Lower leg skin (tissue), 4 donors: ENCODE measurements at regions not wholly inside any gene's neighbourhood (a gene's known extent, or its start where the extent isn't known, plus 50 kb on each side); places are given as distances from the start of the nearest gene placed in this dataset.
"Not testable (repeated sequence)": the region's sequence is repeated elsewhere in the genome, so short reads cannot be mapped to it uniquely, and the experiment has no call there.

Experiments
- DNase-seq, 2 donors: peaks; one replicate each; pipeline ENCODE4 v3.0.0-alpha.2; 2019; ENCODE audit warnings: low spot score in 2 of 2
- H3K4me3 ChIP-seq: fragments of 200-600 bp; sonication (generic); 2 replicates; pipeline ENCODE4 v1.5.1; 2017; ENCODE audit warnings: mild to moderate bottlenecking, low read depth; ENCODE audit not compliant: poor library complexity, severe bottlenecking
- POLR2A ChIP-seq, 2 donors: fragments of 450-650 bp; IDR thresholded peaks; one replicate each; pipeline ENCODE4 v1.6.1; 2016 to 2017; ENCODE audit warnings: antibody characterized with exemption in 2 of 2, mild to moderate bottlenecking in 1 of 2, moderate library complexity in 1 of 2
- WGBS, 2 donors: methylation state at CpG; one replicate each; pipeline ENCODE4 v1.1.5; 2018; 5-methylcytosine and 5-hydroxymethylcytosine counted together
- intact Hi-C: fragments of 100-400 bp; cut with DNase I; formaldehyde crosslinking; loops from one replicate; pipeline ENCODE4 v1.15.0; 2023; ENCODE audit warnings: low total_unique reads
- TF ChIP-seq, protein P1 (sequence below), 3 donors: fragments of 450-650 bp; IDR thresholded peaks; one replicate each; pipeline ENCODE4 v1.5.1; 2016; ENCODE audit warnings: antibody characterized with exemption in 3 of 3, mild to moderate bottlenecking in 3 of 3, moderate library complexity in 2 of 3

DNA sequence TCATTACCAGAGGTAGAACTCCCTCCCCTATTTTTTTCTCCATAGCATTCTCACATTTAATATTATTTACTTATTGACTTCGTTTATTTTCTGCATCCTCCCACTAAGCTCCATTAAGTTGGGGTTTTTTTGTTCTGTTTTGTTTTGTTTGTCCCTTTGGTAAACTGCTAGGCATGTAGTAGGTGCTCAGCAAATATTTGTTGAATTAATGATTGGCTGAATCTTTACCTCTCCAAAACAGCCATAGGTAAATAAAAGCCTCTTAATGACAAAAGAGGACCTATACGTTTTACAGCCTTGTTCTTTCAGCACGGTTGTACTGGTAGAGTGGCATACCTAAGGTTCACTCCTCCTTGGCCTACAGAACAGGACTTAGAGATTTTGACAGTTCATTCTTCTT, 52.0 kb downstream of the PRORP start:
- WGBS, 2 donors: 90% methylated on average over 3 of the region's 3 CpGs
- H3K4me3 ChIP-seq: no peak overlapping the region
- no peak for DNase-seq
- TF ChIP-seq, protein P1, sequence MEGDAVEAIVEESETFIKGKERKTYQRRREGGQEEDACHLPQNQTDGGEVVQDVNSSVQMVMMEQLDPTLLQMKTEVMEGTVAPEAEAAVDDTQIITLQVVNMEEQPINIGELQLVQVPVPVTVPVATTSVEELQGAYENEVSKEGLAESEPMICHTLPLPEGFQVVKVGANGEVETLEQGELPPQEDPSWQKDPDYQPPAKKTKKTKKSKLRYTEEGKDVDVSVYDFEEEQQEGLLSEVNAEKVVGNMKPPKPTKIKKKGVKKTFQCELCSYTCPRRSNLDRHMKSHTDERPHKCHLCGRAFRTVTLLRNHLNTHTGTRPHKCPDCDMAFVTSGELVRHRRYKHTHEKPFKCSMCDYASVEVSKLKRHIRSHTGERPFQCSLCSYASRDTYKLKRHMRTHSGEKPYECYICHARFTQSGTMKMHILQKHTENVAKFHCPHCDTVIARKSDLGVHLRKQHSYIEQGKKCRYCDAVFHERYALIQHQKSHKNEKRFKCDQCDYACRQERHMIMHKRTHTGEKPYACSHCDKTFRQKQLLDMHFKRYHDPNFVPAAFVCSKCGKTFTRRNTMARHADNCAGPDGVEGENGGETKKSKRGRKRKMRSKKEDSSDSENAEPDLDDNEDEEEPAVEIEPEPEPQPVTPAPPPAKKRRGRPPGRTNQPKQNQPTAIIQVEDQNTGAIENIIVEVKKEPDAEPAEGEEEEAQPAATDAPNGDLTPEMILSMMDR (IDR thresholded peaks at IDR 0.05): no peak
- intact Hi-C loops: no loop called here

DNA sequence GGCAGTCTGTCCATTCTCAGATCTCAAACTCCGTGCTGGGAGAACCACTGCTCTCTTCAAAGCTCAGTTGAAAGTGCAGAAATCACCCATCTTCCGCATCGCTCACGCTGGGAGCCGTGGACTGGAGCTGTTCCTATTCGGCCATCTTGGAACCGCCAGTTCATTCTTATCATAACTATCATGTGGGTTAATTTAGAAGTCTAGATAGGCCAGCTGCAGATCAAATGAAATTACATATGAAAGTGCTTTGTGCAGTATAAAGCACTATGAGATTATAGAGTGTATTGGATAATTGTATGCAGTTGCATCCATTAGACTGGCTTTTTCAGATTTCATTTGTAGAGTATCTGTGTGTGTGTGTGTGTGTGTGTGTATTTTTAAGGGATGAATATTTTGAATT, 57.8 kb downstream of the PRORP start:
- H3K4me3 ChIP-seq: no peak overlapping the region
- TF ChIP-seq, protein P1 (IDR thresholded peaks at IDR 0.05): no peak
- TF ChIP-seq POLR2A (IDR thresholded peaks at IDR 0.05): no peak
- intact Hi-C loops: no loop called here
- WGBS, 2 donors: 82 to 93% methylated on average over 7 of the region's 7 CpGs
- no peak for DNase-seq

DNA sequence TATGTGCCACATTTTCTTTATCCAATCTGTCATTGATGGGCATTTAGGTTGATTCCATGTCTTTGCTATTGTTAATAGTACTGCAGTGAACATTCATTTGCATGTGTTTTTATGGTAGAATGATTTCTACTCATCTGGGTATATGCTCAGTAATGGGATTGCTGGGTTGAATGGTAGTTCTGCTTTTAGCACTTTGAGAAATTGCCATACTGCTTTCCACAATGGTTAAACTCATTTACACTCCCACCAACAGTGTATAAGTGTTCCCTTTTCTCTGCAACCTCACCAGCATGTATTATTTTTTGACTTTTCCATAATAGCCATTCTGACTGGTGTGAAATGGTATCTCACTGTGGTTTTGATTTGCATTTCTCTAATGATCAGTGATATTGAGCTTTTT, 62.5 kb downstream of the PRORP start:
- H3K4me3 ChIP-seq, intact Hi-C loops, DNase-seq: not testable (repeated sequence)

DNA sequence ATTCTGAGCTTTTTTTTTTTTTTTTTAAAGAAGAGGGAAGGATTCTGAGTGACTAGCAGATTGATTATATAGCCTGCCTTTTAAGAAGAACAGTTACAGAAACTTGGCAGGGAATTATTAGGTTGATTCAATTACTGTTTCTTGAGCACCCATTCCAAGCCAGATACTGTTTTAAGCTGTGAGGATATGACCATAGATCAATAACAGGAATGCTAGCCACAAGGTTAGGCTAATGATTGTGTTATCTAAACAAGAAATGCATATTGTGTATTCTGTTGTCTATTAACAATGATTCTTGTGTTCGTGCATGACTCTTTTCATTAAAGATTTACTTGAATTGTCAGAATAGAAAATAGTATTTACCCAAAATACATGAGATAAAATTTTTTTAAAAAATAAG, 67.1 kb downstream of the PRORP start:
- 90 to 96% methylated on average over 1 of the region's 1 CpG for WGBS, 2 donors
- DNase-seq: no peak
- no peak overlapping the region for H3K4me3 ChIP-seq
- intact Hi-C loops: no loop called here
- TF ChIP-seq, protein P1 (IDR thresholded peaks at IDR 0.05): no peak
- TF ChIP-seq POLR2A (IDR thresholded peaks at IDR 0.05): no peak

DNA sequence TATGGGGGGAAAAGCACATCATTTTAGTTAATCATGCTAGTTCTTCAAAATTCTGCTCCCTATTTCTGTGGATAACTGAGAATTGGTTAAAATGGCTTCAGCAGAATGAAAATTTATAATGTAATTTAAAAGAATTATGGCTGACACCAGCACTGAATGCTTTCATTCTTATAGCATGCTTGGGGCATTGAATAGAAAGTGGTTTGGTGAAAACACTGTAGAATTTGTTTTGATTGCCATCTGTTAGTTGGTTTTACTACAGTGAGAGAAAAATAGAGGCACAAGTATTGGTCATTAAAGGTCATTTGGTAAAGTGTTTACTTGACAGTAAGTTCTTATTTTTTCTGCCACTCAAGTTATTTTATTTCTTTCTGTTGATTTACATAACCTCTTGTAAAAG, 70.8 kb downstream of the PRORP start:
- TF ChIP-seq, protein P1 (IDR thresholded peaks at IDR 0.05): no peak
- TF ChIP-seq POLR2A (IDR thresholded peaks at IDR 0.05): no peak
- intact Hi-C loops: no loop called here

DNA sequence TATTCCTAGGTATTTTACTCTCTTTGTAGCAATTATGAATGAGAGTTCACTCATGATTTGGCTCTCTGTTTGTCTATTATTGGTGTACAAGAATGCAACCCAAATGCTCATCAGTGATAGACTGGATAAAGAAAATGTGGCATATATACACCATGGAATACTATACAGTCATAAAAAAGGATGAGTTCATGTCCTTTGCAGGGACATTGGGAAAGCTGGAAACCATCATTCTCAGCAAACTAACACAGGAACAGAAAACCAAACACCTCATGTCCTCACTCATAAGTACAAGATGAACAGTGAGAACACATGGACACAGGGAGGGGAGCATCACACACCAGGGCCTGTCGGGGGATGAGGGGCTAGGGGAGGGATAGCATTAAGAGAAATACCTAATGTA, 71.8 kb downstream of the PRORP start:
- H3K4me3 ChIP-seq, DNase-seq, intact Hi-C loops: not testable (repeated sequence)
- WGBS, 2 donors: 95 to 100% methylated on average over 1 of the region's 1 CpG

More for the DNA sequence above, 70.8 kb downstream of the PRORP start:
- no peak overlapping the region for H3K4me3 ChIP-seq
- DNase-seq: no peak

DNA sequence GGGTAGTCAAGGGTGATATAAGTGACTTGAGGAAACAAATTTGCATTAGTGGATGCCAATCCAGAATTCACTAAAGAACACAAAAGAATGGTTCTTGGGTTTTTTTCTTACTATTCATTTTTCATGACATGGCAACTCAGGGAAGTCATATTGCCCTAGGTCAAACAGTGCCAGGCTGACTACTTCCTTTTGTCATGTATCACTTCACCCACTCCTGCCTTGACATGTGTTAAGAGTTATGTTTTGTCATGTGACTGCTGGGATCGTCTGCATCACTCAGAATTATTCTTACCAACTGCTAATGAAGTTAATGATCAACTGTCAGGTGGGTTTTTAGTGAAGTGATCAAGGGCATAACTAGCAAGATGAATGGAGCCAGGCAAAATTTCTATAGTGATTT, 74.2 kb downstream of the PRORP start:
- WGBS, 2 donors: 0% methylated on average over 1 of the region's 1 CpG
- no peak for DNase-seq
- TF ChIP-seq POLR2A (IDR thresholded peaks at IDR 0.05): no peak
- TF ChIP-seq, protein P1 (IDR thresholded peaks at IDR 0.05): no peak
- intact Hi-C loops: no loop called here
- no peak overlapping the region for H3K4me3 ChIP-seq
